Upper lobe of left lung (tissue), 6 donors: ENCODE measurements at regions not wholly inside any gene's neighbourhood (a gene's known extent, or its start where the extent isn't known, plus 50 kb on each side); places are given as distances from the start of the nearest gene placed in this dataset.
A peak's percentile ranks its signal among the peaks of the same experiment; 100 is the strongest.

Experiments
- ATAC-seq, 2 donors: fragments of 200-7000 bp; cut with Tn5 transposase; one replicate each; pipeline ENCODE4 v1.9.1; 2022; ENCODE audit warnings: mild to moderate bottlenecking in 2 of 2, moderate library complexity in 2 of 2; ENCODE audit not compliant: low FRiP score in 2 of 2
- DNase-seq, 2 donors: peaks; one replicate each; pipeline ENCODE4 v3.0.0-alpha.2; 2019 to 2020
- H3K27ac ChIP-seq, 4 donors: fragments of 200-600 bp; sonication (generic); one replicate each; pipeline ENCODE4 v1.5.1; 2016 to 2019
- H3K27me3 ChIP-seq, 4 donors: fragments of 200-600 bp; sonication (generic); one replicate each; pipeline ENCODE4 v1.5.1; 2017 to 2019
- H3K36me3 ChIP-seq, 4 donors: fragments of 200-600 bp; sonication (generic); one replicate each; pipeline ENCODE4 v1.5.1; 2016 to 2019
- H3K4me1 ChIP-seq, 4 donors: fragments of 200-600 bp; sonication (generic); one replicate each; pipeline ENCODE4 v1.5.1; 2018 to 2019
- H3K4me3 ChIP-seq, 4 donors: fragments of 200-600 bp; sonication (generic); one replicate each; pipeline ENCODE4 v1.5.1; 2017 to 2019; ENCODE audit warnings: mild to moderate bottlenecking in 2 of 4, moderate library complexity in 1 of 4
- H3K9me3 ChIP-seq, 4 donors: fragments of 200-600 bp; sonication (generic); one replicate each; pipeline ENCODE4 v1.5.1; 2018 to 2019
- CTCF ChIP-seq, 6 experiments: fragments of 450-650 bp in 4 of 6; fragments of 200-600 bp in 2 of 6; sonication (generic) in 2 of 6; IDR thresholded peaks; one replicate each; pipeline ENCODE4 v1.5.1; 2016 to 2019; ENCODE audit warnings: antibody characterized with exemption in 6 of 6
- EP300 ChIP-seq, 4 donors: sonication (generic); formaldehyde crosslinking; IDR thresholded peaks; one replicate each; pipeline ENCODE4 v1.5.1; 2017; ENCODE audit warnings: antibody characterized with exemption in 4 of 4, control low read depth in 2 of 4
- POLR2A ChIP-seq, 4 donors: fragments of 450-650 bp; IDR thresholded peaks; one replicate each; pipeline ENCODE4 v1.5.1; 2016 to 2017; ENCODE audit warnings: antibody characterized with exemption in 4 of 4, mild to moderate bottlenecking in 2 of 4
- POLR2AphosphoS5 ChIP-seq, 2 donors: sonication (generic); formaldehyde crosslinking; IDR thresholded peaks; one replicate each; pipeline ENCODE4 v1.5.1; 2017; ENCODE audit warnings: antibody characterized with exemption in 2 of 2
- WGBS, 2 donors: methylation state at CpG; one replicate each; pipeline ENCODE4 v1.1.5; 2017 to 2018; 5-methylcytosine and 5-hydroxymethylcytosine counted together
- donor health status: DM: no; HTN: no; CAD: no; lungs with moderate emphysema.
- donor health status: DM: no; HTN: yes; CAD: no; lungs with severe emphysema.

GRCh38 chrX:96176921-96177320, 507.7 kb upstream of the DIAPH2 start:
- H3K27ac ChIP-seq = no peak overlapping the region
- no peak overlapping the region for H3K4me3 ChIP-seq
- H3K9me3 ChIP-seq = no peaks in the 10 kb centered on the region
- TF ChIP-seq EP300 (IDR thresholded peaks at IDR 0.05) (no peak), POLR2A (IDR thresholded peaks at IDR 0.05) (no peak), CTCF (IDR thresholded peaks at IDR 0.05) (no peak), POLR2AphosphoS5 (IDR thresholded peaks at IDR 0.05) (no peak)
- H3K4me1 ChIP-seq = no peaks in the 10 kb centered on the region
- DNase-seq (no peak), ATAC-seq (no peak)
- WGBS, 2 donors = 39 to 44% methylated on average over 3 of the region's 3 CpGs
- no peaks in the 10 kb centered on the region for H3K36me3 ChIP-seq
- no peaks in the 10 kb centered on the region for H3K27me3 ChIP-seq

GRCh38 chrX:96181605-96182004, 503.0 kb upstream of the DIAPH2 start:
- H3K27me3 ChIP-seq = no peaks in the 10 kb centered on the region
- DNase-seq = no peak
- H3K36me3 ChIP-seq = no peaks in the 10 kb centered on the region
- no peak overlapping the region for H3K27ac ChIP-seq
- H3K4me3 ChIP-seq = no peak overlapping the region
- H3K9me3 ChIP-seq = no peaks in the 10 kb centered on the region
- no peak for ATAC-seq
- no peaks in the 10 kb centered on the region for H3K4me1 ChIP-seq
- 72 to 83% methylated on average over 2 to 4 of the region's 4 CpGs for WGBS, 2 donors
- TF ChIP-seq CTCF (IDR thresholded peaks at IDR 0.05) (no peak), POLR2AphosphoS5 (IDR thresholded peaks at IDR 0.05) (no peak), POLR2A (IDR thresholded peaks at IDR 0.05) (no peak), EP300 (IDR thresholded peaks at IDR 0.05) (no peak)

- no peaks in the 10 kb centered on the region for H3K4me1 ChIP-seq
- WGBS, 2 donors = 48 to 67% methylated on average over 1 of the region's 1 CpG
- TF ChIP-seq POLR2AphosphoS5 (IDR thresholded peaks at IDR 0.05) (no peak), CTCF (IDR thresholded peaks at IDR 0.05) (peak in 2 of 6 experiments; percentile 18 to 36)
- ATAC-seq (no peak), DNase-seq (no peak)
- no peak overlapping the region for H3K4me3 ChIP-seq
- H3K27me3 ChIP-seq = no peaks in the 10 kb centered on the region
- H3K36me3 ChIP-seq = no peaks in the 10 kb centered on the region
- no peak overlapping the region for H3K27ac ChIP-seq
- H3K9me3 ChIP-seq = no peaks in the 10 kb centered on the region
These were observed 502.3 kb upstream of the DIAPH2 start for GRCh38 chrX:96182366-96182765.

GRCh38 chrX:96183391-96183790, 501.3 kb upstream of the DIAPH2 start:
- H3K4me3 ChIP-seq = no peak overlapping the region
- 73 to 85% methylated on average over 3 of the region's 3 CpGs for WGBS, 2 donors

More at GRCh38 chrX:96183391-96183790, 501.3 kb upstream of the DIAPH2 start:
- DNase-seq (no peak), ATAC-seq (no peak)
- H3K27me3 ChIP-seq = no peaks in the 10 kb centered on the region
- H3K36me3 ChIP-seq = no peaks in the 10 kb centered on the region
- TF ChIP-seq POLR2A (IDR thresholded peaks at IDR 0.05) (no peak), CTCF (IDR thresholded peaks at IDR 0.05) (no peak), POLR2AphosphoS5 (IDR thresholded peaks at IDR 0.05) (no peak), EP300 (IDR thresholded peaks at IDR 0.05) (no peak)
- H3K27ac ChIP-seq = no peak overlapping the region
- no peaks in the 10 kb centered on the region for H3K9me3 ChIP-seq
- no peaks in the 10 kb centered on the region for H3K4me1 ChIP-seq
